OCI-LY3 (cell line): ENCODE measurements at regions not wholly inside any gene's neighbourhood (a gene's known extent, or its start where the extent isn't known, plus 50 kb on each side); places are given as distances from the start of the nearest gene placed in this dataset.
"Not testable (repeated sequence)": the region's sequence is repeated elsewhere in the genome, so short reads cannot be mapped to it uniquely, and the experiment has no call there.

Experiments used
- EZH2phosphoT487 ChIP-seq: fragments of 200-600 bp; shearing (Covaris generic); IDR thresholded peaks from 2 replicates; pipeline ENCODE4 v1.6.1; 2018; ENCODE audit warnings: antibody characterized with exemption, mixed run types, low read depth
- TF ChIP-seq, protein P1 (sequence below): fragments of 200-600, 300-600 bp; sonication (generic); IDR thresholded peaks from 2 replicates; pipeline ENCODE4 v1.5.1; 2014; ENCODE audit warnings: antibody characterized with exemption, low read length, low read depth

DNA sequence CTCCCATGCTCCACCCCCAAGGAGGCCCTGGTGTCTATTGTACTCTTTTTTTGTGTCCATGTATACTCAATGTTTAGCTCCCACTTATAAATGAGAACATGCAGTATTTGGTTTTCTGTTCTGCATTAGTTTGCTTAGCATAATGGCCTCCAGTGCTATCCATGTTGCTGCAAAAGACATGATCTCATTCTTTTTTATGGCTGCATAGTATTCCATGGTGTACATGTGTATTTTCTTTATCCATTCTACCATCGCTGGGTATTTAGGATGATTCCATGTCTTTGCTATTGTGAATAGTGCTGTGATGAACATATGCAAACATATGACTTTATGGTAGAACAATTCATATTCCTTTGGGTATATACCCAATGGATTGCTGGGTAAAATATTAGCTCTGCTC is 138.1 kb upstream of the STK26 start:
- TF ChIP-seq, protein P1, sequence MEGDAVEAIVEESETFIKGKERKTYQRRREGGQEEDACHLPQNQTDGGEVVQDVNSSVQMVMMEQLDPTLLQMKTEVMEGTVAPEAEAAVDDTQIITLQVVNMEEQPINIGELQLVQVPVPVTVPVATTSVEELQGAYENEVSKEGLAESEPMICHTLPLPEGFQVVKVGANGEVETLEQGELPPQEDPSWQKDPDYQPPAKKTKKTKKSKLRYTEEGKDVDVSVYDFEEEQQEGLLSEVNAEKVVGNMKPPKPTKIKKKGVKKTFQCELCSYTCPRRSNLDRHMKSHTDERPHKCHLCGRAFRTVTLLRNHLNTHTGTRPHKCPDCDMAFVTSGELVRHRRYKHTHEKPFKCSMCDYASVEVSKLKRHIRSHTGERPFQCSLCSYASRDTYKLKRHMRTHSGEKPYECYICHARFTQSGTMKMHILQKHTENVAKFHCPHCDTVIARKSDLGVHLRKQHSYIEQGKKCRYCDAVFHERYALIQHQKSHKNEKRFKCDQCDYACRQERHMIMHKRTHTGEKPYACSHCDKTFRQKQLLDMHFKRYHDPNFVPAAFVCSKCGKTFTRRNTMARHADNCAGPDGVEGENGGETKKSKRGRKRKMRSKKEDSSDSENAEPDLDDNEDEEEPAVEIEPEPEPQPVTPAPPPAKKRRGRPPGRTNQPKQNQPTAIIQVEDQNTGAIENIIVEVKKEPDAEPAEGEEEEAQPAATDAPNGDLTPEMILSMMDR, result not testable (repeated sequence)
- not testable (repeated sequence) for TF ChIP-seq EZH2phosphoT487
